Mesodermal cell (in vitro differentiated cells): ENCODE measurements at regions not wholly inside any gene's neighbourhood (a gene's known extent, or its start where the extent isn't known, plus 50 kb on each side); places are given as distances from the start of the nearest gene placed in this dataset.

ENCODE experiments used
- H3K27ac ChIP-seq: 2 replicates; pipeline ENCODE4 v1.7.0; 2013; ENCODE audit warnings: mild to moderate bottlenecking, low read depth, low read length, moderate library complexity; ENCODE audit not compliant: severe bottlenecking
- H3K36me3 ChIP-seq: 2 replicates; pipeline ENCODE4 v1.7.1; 2013; ENCODE audit warnings: mild to moderate bottlenecking, low read length, moderate library complexity; ENCODE audit not compliant: control insufficient read depth, insufficient read depth
- H3K4me1 ChIP-seq: one replicate; pipeline ENCODE4 v1.7.1; 2013; ENCODE audit warnings: mild to moderate bottlenecking, low read length; ENCODE audit not compliant: insufficient read depth, control insufficient read depth, poor library complexity, severe bottlenecking
- H3K4me3 ChIP-seq: 2 replicates; pipeline ENCODE4 v1.7.0; 2013; ENCODE audit warnings: low read length, control low read depth, mild to moderate bottlenecking; ENCODE audit not compliant: insufficient read depth, poor library complexity, severe bottlenecking; ENCODE audit errors: extremely low read depth
- H3K9me3 ChIP-seq: 2 replicates; pipeline ENCODE4 v1.7.1; 2013; ENCODE audit warnings: mild to moderate bottlenecking, low read length, moderate library complexity; ENCODE audit not compliant: control insufficient read depth
- WGBS, 2 experiments: methylation state at CpG; one replicate each; pipeline ENCODE4 v1.1.5; 2013; ENCODE audit warnings: missing lambda C conversion rate in 2 of 2; ENCODE audit not compliant: insufficient coverage in 2 of 2; 5-methylcytosine and 5-hydroxymethylcytosine counted together

- WGBS, 2 experiments: 68 to 82% methylated on average over 2 of the region's 3 CpGs
- H3K36me3 ChIP-seq: no peaks in the 10 kb centered on the region
- H3K4me1 ChIP-seq: no peaks in the 10 kb centered on the region
- H3K27ac ChIP-seq: no peak overlapping the region
- H3K4me3 ChIP-seq: no peak overlapping the region
- H3K9me3 ChIP-seq: no peaks in the 10 kb centered on the region
These were observed 217.1 kb upstream of the CYRIA start for GRCh38 chr2:16882706-16883105.

- H3K36me3 ChIP-seq: no peaks in the 10 kb centered on the region
- H3K4me1 ChIP-seq: no peaks in the 10 kb centered on the region
- no peak overlapping the region for H3K4me3 ChIP-seq
These were observed 215.5 kb upstream of the CYRIA start for GRCh38 chr2:16881122-16881521.

GRCh38 chr2:16871411-16871810 lies 205.8 kb upstream of the CYRIA start:
- Histone ChIP-seq H3K27ac (no peak overlapping the region), H3K9me3 (no peaks in the 10 kb centered on the region), H3K4me1 (peaks cover 4% of the 10 kb centered on the region), H3K4me3 (no peak overlapping the region), H3K36me3 (no peaks in the 10 kb centered on the region)
- WGBS, 2 experiments: no CpG with 5 or more reads among the region's 2 CpGs

More at GRCh38 chr2:16881122-16881521, 215.5 kb upstream of the CYRIA start:
- H3K9me3 ChIP-seq: no peaks in the 10 kb centered on the region
- H3K27ac ChIP-seq: no peak overlapping the region

DNA sequence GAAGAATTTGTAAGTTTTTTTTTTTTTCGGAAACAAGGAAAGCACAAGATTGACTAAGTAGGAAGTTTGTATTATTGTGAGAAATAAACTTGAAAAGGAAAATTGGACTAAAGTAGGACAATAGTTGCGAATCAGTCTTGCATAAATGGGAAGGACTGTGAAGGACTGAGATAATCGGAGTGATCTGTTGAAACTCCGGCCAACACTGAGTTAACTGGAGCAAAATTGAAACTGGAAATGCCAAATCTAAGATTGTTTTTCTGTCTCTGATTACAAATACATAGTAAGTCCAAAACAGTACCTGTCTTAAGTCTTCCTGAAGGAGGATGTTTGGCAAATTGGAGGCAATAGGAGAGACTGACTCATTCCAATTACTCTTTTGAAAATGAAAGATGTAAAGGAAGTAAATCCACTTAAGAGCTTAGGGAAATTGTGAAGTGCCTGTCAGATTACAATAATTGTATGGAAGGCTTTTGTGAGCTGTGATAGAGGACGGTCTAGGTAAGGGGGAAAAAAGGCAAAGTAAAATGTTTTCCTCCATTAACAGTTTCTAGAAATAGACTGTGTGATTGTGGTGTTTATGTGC lies 204.9 kb upstream of the CYRIA start:
- peaks cover 4% of the 10 kb centered on the region for H3K4me1 ChIP-seq
- H3K36me3 ChIP-seq: no peaks in the 10 kb centered on the region
- WGBS, 2 experiments: 93 to 95% methylated on average over 3 to 4 of the region's 5 CpGs
- H3K4me3 ChIP-seq: no peak overlapping the region
- no peaks in the 10 kb centered on the region for H3K9me3 ChIP-seq
- no peak overlapping the region for H3K27ac ChIP-seq

GRCh38 chr2:16869711-16870110 lies 204.1 kb upstream of the CYRIA start:
- H3K4me1 ChIP-seq: peaks cover 4% of the 10 kb centered on the region
- H3K4me3 ChIP-seq: no peak overlapping the region
- H3K27ac ChIP-seq: no peak overlapping the region
- no peaks in the 10 kb centered on the region for H3K36me3 ChIP-seq
- WGBS, 2 experiments: 86 to 95% methylated on average over 4 of the region's 4 CpGs
- H3K9me3 ChIP-seq: no peaks in the 10 kb centered on the region

DNA sequence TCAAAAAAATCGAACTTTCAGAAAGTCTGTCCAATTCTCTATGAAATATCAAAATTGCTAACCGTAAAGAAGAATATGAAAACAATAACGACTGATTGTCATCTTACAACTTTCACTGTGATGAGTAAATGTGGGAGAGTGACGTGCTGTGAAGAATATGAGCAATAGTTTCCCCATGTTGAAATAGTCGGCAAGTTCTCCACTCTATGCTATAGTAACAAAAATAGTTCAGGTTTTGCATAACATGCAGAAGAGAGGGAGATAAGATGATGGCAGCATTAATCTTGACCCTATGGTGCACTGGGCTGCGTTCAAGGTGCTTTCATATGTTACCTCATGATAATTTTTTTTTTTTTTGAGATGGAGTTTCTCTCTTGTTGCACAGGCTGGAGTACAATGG lies 196.8 kb upstream of the CYRIA start:
- WGBS, 2 experiments: 100% methylated on average over 2 of the region's 6 CpGs; no CpG with 5 or more reads in 1 of the 2 experiments
- Histone ChIP-seq H3K9me3 (no peaks in the 10 kb centered on the region), H3K36me3 (no peaks in the 10 kb centered on the region), H3K4me3 (no peak overlapping the region), H3K4me1 (no peaks in the 10 kb centered on the region), H3K27ac (no peak overlapping the region)

DNA sequence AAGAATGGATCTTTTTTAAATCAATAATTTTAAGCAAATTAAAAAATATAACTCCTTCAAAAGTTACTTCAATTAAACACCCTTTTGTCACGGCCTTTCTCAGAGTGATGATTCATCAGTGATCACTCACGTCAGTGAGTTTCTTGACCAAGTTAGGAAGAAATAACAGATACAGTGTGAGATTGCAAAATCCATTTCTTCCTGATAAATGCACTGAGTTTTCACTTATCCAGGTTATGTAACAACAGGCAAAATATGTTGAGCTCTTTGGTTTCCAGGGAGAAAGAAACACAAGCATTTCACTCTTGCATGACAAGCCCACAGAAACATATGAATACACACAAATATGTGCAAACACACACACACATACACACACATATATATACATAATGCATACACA lies 195.9 kb upstream of the CYRIA start:
- no peaks in the 10 kb centered on the region for H3K9me3 ChIP-seq
- no peak overlapping the region for H3K27ac ChIP-seq
- H3K4me3 ChIP-seq: no peak overlapping the region
- no peaks in the 10 kb centered on the region for H3K36me3 ChIP-seq
- no peaks in the 10 kb centered on the region for H3K4me1 ChIP-seq
- WGBS, 2 experiments: no CpG with 5 or more reads among the region's 2 CpGs

GRCh38 chr2:16861111-16861510 lies 195.5 kb upstream of the CYRIA start:
- WGBS, 2 experiments: 67 to 75% methylated on average over 1 of the region's 1 CpG
- Histone ChIP-seq H3K9me3 (no peaks in the 10 kb centered on the region), H3K27ac (no peak overlapping the region), H3K4me3 (no peak overlapping the region), H3K4me1 (no peaks in the 10 kb centered on the region), H3K36me3 (no peaks in the 10 kb centered on the region)

DNA sequence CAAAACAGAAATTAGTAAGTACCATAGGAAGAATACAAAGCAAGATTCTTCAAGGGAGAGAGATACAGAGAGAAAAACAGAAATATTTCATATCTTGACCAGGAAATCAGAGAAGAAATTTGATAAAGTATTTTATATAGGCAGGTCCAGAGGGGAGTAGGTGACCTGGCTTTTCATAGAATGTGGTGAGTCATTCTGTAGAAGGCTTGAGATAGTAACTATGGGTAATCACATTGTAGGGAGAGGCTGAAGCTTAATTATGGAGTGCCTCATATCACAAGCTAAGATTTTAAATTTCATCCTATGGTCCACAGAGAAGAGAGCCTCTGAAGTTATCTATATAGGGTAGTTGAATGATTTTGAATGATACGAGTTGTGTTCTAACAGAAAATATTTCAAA lies 195.0 kb upstream of the CYRIA start:
- no peaks in the 10 kb centered on the region for H3K4me1 ChIP-seq
- no peak overlapping the region for H3K4me3 ChIP-seq
- no peaks in the 10 kb centered on the region for H3K9me3 ChIP-seq
- no CpG with 5 or more reads among the region's 1 CpG for WGBS, 2 experiments
- H3K36me3 ChIP-seq: no peaks in the 10 kb centered on the region
- no peak overlapping the region for H3K27ac ChIP-seq

DNA sequence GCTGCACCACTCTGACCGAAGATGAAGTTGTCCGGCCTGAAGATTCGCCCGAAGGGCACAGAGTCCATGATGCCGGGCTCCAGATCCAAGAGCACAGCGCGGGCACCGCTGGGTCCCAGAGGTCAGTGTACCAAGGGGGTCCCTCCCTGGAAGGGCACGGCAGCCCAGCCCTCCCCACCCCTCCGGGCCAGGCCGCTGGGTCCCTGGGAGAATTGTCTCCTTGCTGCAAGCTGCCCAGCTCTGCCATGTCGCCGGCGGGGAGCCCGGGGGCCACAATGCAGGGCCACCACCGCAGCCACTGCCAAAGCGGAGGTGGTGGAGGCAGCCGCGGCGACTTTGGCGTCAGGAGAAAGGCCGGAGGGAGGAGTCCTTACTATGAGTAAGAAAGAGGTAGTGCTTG lies 189.5 kb upstream of the CYRIA start:
- Histone ChIP-seq H3K36me3 (no peaks in the 10 kb centered on the region), H3K4me3 (no peak overlapping the region)
- 94 to 98% methylated on average over 16 to 22 of the region's 22 CpGs for WGBS, 2 experiments

DNA sequence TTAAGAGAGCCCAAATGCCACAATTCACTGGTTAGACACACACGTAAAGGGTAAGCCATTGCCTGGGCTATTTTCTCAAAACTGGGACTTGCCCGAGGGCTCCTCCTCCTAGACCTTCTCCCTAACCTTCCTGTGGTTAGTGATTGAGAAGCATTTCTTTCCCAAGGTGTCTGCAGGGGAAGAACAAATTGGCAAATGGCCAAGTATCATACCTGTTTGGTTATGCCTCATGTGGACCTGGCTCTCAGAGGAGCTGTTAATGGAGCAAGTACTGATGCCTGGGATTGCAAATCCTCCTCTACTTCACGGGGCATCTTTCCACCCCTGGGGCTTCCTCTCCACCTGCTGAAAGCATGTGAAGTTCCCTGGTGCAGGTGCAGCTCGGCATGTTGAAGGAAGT lies 187.5 kb upstream of the CYRIA start:
- WGBS, 2 experiments: 67 to 71% methylated on average over 1 of the region's 4 CpGs
- no peaks in the 10 kb centered on the region for H3K4me1 ChIP-seq
- H3K36me3 ChIP-seq: no peaks in the 10 kb centered on the region
- no peaks in the 10 kb centered on the region for H3K9me3 ChIP-seq
- no peak overlapping the region for H3K4me3 ChIP-seq
- no peak overlapping the region for H3K27ac ChIP-seq

More for the DNA sequence above, 189.5 kb upstream of the CYRIA start:
- Histone ChIP-seq H3K27ac (no peak overlapping the region), H3K4me1 (no peaks in the 10 kb centered on the region), H3K9me3 (no peaks in the 10 kb centered on the region)
